WTC11 (cell line): ENCODE measurements at regions not wholly inside any gene's neighbourhood (a gene's known extent, or its start where the extent isn't known, plus 50 kb on each side); places are given as distances from the start of the nearest gene placed in this dataset.

Experiments used
- CTCF ChIP-seq: fragments of 200-600 bp; IDR thresholded peaks from 2 replicates; pipeline ENCODE4 v1.8.0; 2022; ENCODE audit warnings: antibody characterized with exemption
- ETV6 ChIP-seq: sonication (generic); formaldehyde crosslinking; IDR thresholded peaks from 2 replicates; pipeline ENCODE4 v1.8.1; 2022; ENCODE audit warnings: mild to moderate bottlenecking, missing genetic modification reagents
- JUN ChIP-seq: sonication (generic); formaldehyde crosslinking; IDR thresholded peaks from 2 replicates; pipeline ENCODE4 v1.8.0; 2023; ENCODE audit warnings: mild to moderate bottlenecking, missing genetic modification reagents
- TEAD4 ChIP-seq: sonication (generic); formaldehyde crosslinking; IDR thresholded peaks from 2 replicates; pipeline ENCODE4 v1.8.0; 2022; ENCODE audit warnings: mild to moderate bottlenecking, missing genetic modification reagents
- TF ChIP-seq, protein P1 (sequence below): sonication (generic); formaldehyde crosslinking; IDR thresholded peaks from 2 replicates; pipeline ENCODE4 v1.8.1; 2022; ENCODE audit warnings: mild to moderate bottlenecking, moderate library complexity, missing genetic modification reagents

DNA sequence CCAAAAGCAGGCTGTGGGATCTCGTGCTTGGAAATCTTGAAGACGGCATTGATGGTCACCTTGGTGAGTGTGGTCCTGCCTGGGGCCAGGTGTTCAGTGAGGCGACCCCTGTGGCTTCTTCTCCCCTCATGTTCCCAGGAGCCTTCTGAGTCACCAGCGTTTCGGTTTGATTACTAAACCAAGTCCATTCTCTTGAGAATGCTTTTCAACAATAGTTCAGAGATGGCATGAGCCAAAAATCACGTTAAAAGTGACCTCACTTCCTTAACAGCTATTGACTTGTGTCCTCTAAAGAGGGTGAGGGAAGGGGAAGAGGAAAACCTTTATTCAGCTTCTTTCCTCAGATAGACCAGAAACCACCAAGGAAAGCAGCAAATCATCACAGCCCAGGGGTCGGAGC, 315.2 kb downstream of the GATA3 start:
- TF ChIP-seq, protein P1, sequence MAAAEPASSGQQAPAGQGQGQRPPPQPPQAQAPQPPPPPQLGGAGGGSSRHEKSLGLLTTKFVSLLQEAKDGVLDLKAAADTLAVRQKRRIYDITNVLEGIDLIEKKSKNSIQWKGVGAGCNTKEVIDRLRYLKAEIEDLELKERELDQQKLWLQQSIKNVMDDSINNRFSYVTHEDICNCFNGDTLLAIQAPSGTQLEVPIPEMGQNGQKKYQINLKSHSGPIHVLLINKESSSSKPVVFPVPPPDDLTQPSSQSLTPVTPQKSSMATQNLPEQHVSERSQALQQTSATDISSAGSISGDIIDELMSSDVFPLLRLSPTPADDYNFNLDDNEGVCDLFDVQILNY (CRISPR knock-in tag), result no peak
- TF ChIP-seq ETV6 (no peak), CTCF (no peak), JUN (CRISPR knock-in tag) (no peak), TEAD4 (CRISPR knock-in tag) (no peak)
